T47D (cell line): ENCODE measurements at regions not wholly inside any gene's neighbourhood (a gene's known extent, or its start where the extent isn't known, plus 50 kb on each side); places are given as distances from the start of the nearest gene placed in this dataset.
"Not testable (repeated sequence)": the region's sequence is repeated elsewhere in the genome, so short reads cannot be mapped to it uniquely, and the experiment has no call there.

Experiments used
- DNase-seq, 2 experiments: peaks; one replicate each; pipeline versions ENCODE4 v3.0.0 to v3.0.0-alpha.2; 2011 to 2012; ENCODE audit warnings: low read depth in 1 of 2, low spot score in 1 of 2
- JUND ChIP-seq: IDR thresholded peaks from 2 replicates; pipeline ENCODE4 v1.6.1; 2012; ENCODE audit warnings: low read depth
- in situ Hi-C: cut with HindIII; loops from 2 replicates; pipeline ENCODE4 v1.10.0; 2016; ENCODE audit warnings: low sequenced_read_pairs, low pct_unique_long_range_greater_than_20kb

DNA sequence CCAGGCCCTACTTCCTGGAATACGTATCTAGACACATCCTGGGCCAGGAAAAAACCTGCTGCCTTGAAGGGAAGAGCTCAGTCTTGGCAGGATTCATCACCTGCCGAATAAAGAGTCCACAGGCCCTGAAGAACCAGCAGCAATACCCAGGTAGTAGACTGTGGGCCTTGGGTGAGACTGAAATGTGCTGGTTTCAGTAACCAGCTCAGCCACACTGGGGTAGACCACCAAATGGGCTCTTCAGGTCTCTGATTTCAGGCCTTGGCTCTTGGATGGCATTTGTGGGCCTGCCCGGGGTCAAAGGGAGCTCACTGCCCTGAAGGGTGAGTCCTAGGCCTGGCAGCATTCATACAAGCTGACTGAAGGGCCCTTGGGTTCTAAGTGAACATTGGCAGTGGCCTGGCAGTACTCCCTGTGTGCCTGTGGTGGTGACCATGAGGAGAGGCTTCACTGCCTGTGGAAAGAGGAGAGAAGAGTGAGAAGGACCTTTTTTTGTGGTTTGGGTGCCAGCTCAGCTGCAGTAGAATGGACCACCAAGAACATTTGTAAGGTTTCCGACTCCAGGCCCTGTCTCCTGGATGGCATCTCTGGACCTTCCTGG lies 175.1 kb downstream of the ANKRD30B start:
- no peak for TF ChIP-seq JUND
- in situ Hi-C loops: no loop called here
- no peak for DNase-seq

GRCh38 chr18:14924226-14924625 lies 176.3 kb downstream of the ANKRD30B start:
- no peak for TF ChIP-seq JUND
- no peak for DNase-seq
- in situ Hi-C loops: no loop called here

DNA sequence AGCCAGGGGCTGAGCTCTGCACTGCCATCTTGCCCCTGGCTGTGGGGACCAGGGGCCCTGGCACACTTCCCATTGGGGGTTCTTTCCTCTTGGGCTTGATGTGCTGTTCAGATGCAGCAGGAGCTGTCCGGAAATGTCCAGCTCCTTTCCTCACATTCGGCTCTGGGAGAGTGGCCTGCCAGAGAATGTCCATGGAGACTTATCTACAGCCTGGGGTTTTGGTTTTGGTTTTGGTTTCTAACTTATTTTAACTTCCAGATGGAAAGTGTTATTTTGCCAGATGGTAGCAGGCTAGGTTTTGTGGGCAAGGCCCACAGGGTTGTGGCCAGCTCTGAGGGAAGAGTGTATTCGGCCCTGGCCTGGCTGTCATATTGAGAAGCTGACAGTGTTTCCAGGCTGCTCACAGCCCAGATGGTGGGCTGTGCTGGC lies 177.3 kb downstream of the ANKRD30B start:
- no peak for TF ChIP-seq JUND
- DNase-seq: no peak
- in situ Hi-C loops: no loop called here

DNA sequence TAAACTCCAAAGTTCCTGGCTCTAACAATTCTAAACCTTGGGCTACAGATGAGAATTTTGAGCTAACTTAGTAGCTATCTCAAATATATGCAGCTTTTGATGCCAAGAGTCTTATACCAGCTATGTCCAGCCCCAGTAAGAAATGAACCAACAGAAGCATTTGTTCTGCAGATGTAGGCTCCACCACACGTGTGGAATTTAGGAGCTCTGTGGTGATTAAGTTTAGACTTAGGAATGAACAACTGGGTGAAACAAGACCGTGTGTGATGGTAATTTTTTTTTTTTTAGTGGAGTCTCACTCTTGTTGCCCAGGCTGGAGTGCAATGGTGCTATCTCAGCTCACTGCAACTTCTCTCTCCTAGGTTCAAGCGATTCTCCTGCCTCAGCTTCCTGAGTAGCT lies 179.7 kb downstream of the ANKRD30B start:
- no peak for DNase-seq
- TF ChIP-seq JUND: no peak
- in situ Hi-C loops: no loop called here

GRCh38 chr18:14928396-14928795 lies 180.4 kb downstream of the ANKRD30B start:
- no peak for TF ChIP-seq JUND
- DNase-seq: peak; percentile 11 to 85
- in situ Hi-C loops: no loop called here

- in situ Hi-C loops: no loop called here
- no peak for DNase-seq
- no peak for TF ChIP-seq JUND
Measured at GRCh38 chr18:14930076-14930475, 182.1 kb downstream of the ANKRD30B start.

DNA sequence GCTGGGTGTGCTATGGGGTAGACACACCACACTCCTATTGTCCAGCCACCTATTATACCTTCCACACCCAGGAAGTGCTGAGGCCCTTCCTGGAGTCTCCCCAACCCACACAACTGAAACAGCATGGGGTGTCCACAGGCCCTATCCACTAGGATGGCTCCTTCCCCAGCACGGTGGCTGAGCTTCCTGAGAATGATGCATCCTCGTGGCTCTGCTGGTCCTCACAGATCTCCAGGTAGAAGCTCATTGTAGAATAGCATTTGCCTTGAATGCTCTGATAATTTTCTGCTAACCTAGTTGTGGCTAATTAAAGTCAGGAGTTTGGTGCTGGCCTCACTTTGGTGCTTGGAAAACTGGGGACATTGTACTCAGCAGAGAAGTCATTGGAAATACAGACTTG lies 182.6 kb downstream of the ANKRD30B start:
- in situ Hi-C loops: no loop called here
- TF ChIP-seq JUND: no peak
- DNase-seq: no peak

DNA sequence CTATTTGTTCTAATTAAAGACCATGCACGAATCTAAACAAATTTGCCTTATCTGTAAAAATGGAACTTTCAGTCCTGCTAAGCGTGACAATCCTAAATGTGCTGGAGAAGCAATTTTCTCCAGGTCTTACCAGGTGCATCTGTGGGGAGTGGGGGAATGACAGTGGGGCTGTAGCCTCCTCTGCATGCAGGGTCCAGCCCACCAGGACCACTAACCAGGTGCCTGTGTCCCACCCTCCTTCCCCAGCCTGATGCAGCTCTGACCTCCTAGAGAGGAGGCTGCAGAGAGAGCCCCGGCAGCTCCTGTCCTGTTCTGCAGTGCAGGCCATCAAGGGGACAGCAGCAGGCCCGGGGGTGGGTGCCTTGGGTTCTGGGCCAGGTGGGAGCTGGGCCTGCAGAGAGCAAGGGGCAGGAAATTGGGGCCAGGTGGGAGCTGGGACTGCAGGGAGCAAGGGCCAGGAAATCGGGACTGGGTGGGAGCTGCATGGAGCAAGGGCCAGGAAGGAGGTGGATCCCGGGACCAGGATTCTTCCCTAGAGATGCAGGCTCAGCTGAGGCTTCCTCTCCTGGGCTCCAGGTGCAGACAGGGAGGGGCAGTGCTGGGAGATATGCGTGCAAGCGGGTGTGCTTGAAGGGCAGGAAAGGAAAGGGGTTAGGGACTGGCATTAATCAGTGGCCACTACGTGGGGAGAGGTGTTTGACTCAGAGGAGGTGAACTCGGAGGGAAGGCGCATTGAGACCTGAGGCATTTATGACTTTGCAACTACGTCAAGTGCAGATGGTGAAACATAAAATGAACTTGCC lies 185.3 kb downstream of the ANKRD30B start:
- TF ChIP-seq JUND: no peak
- in situ Hi-C loops: no loop called here
- no peak for DNase-seq

GRCh38 chr18:14933964-14934363 lies 186.0 kb downstream of the ANKRD30B start:
- in situ Hi-C loops: no loop called here
- no peak for TF ChIP-seq JUND
- DNase-seq: no peak

- TF ChIP-seq JUND: no peak
- DNase-seq: no peak
- in situ Hi-C loops: no loop called here
Measured at GRCh38 chr18:14935210-14935609, 187.2 kb downstream of the ANKRD30B start.

DNA sequence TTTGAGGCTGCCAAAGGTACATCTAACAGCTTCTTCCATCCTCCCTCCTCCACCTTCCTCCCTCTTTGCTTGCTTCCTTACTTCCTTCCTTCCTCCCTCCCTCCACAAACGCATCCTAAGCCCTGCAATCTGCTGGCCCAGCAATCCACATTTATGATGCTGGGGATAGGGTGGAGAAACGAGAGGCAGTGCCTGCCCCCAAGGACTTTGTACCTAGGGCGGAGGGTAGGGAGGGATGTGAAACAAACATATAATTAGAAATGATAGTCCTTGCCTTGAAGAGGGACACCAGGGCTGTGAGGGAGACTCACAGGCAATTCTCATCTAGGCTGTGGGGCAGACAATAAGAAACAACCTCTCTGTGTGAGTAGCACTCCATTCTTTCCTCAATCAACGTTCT lies 188.3 kb downstream of the ANKRD30B start:
- in situ Hi-C loops: no loop called here
- no peak for DNase-seq
- TF ChIP-seq JUND: no peak

- DNase-seq: no peak
- no peak for TF ChIP-seq JUND
- in situ Hi-C loops: no loop called here
Measured at GRCh38 chr18:14937271-14937670, 189.3 kb downstream of the ANKRD30B start.

DNA sequence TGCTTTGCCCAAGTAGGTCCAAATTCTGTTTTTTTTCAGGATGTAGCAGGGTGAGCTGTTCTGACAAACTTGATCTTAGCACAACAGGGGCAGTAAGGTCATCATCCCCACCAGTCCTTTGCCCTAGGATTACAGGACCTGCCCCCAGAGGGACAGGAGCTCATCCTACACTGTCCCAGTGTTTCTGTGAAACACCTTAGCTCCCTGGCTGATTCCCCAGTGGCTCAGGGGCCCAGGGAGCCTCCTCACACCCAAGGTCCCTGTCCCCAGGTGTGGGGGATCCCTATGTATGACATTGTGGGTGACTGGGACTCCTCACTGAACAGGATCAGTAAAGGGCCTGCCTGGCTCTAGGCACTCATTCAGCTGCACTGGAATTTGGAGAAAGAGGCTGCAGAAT lies 191.2 kb downstream of the ANKRD30B start:
- in situ Hi-C loops: no loop called here
- DNase-seq: no peak
- no peak for TF ChIP-seq JUND

- in situ Hi-C loops: not testable (repeated sequence)
Measured at GRCh38 chr18:14940106-14940505, 192.1 kb downstream of the ANKRD30B start.

More at GRCh38 chr18:14940106-14940505, 192.1 kb downstream of the ANKRD30B start:
- DNase-seq: not testable (repeated sequence)
